NB4 (cell line): ENCODE measurements at regions not wholly inside any gene's neighbourhood (a gene's known extent, or its start where the extent isn't known, plus 50 kb on each side); places are given as distances from the start of the nearest gene placed in this dataset.

Experiments
- DNase-seq: peaks from one replicate; pipeline ENCODE4 v3.0.0; 2010; ENCODE audit warnings: low read depth
- H3K4me3 ChIP-seq: one replicate; pipeline ENCODE4 v1.5.1; 2011; ENCODE audit warnings: mild to moderate bottlenecking, low read depth, low read length, moderate library complexity
- CTCF ChIP-seq: IDR thresholded peaks from one replicate; pipeline ENCODE4 v1.5.1; 2012; ENCODE audit warnings: low read depth, low read length
- MAX ChIP-seq: IDR thresholded peaks from 2 replicates; pipeline ENCODE4 v1.6.1; 2011; ENCODE audit warnings: low read depth, low read length
- MYC ChIP-seq: IDR thresholded peaks from 2 replicates; pipeline ENCODE4 v1.6.1; 2011; ENCODE audit warnings: low read depth, low read length
- POLR2A ChIP-seq: IDR thresholded peaks from 2 replicates; pipeline ENCODE4 v1.6.1; 2011; ENCODE audit warnings: mild to moderate bottlenecking; ENCODE audit not compliant: insufficient read length; ENCODE audit errors: extremely low read depth

- H3K4me3 ChIP-seq = no peak overlapping the region
- TF ChIP-seq MYC (no peak), MAX (no peak), CTCF (no peak), POLR2A (no peak)
- no peak for DNase-seq
Measured at GRCh38 chr10:120087109-120087508, 194.6 kb downstream of the SEC23IP start.

GRCh38 chr10:120095875-120096274, 203.3 kb downstream of the SEC23IP start:
- DNase-seq = no peak
- TF ChIP-seq MAX (no peak), CTCF (no peak), POLR2A (no peak), MYC (no peak)
- no peak overlapping the region for H3K4me3 ChIP-seq

- DNase-seq = no peak
- H3K4me3 ChIP-seq = no peak overlapping the region
- no peak for TF ChIP-seq CTCF
Measured at GRCh38 chr10:120097766-120098165, 205.2 kb downstream of the SEC23IP start.

- no peak for TF ChIP-seq POLR2A
- TF ChIP-seq CTCF = no peak
- no peak for TF ChIP-seq MYC
- TF ChIP-seq MAX = no peak
- H3K4me3 ChIP-seq = no peak overlapping the region
- no peak for DNase-seq
Measured at GRCh38 chr10:120098232-120098930, 205.9 kb downstream of the SEC23IP start.

GRCh38 chr10:120103738-120104560, 211.4 kb downstream of the SEC23IP start:
- no peak overlapping the region for H3K4me3 ChIP-seq
- no peak for DNase-seq
- TF ChIP-seq MAX = no peak
- no peak for TF ChIP-seq CTCF
- no peak for TF ChIP-seq MYC
- no peak for TF ChIP-seq POLR2A
